ENCODE measurements at regions not wholly inside any gene's neighbourhood (a gene's known extent, or its start where the extent isn't known, plus 50 kb on each side); places are given as distances from the start of the nearest gene placed in this dataset.

- no peak for DNase-seq
- intact Hi-C loops (cut with DNase I) = no loop called here
Observed at GRCh38 chr4:108264693-108265092, 96.0 kb upstream of the LEF1 start.

- no peak for DNase-seq
- intact Hi-C loops (cut with DNase I) = no loop called here
Observed at GRCh38 chr4:108263057-108263456, 94.3 kb upstream of the LEF1 start.

- no peak for DNase-seq
- intact Hi-C loops (cut with DNase I) = no loop called here
Observed at GRCh38 chr4:108261026-108261425, 92.3 kb upstream of the LEF1 start.

GRCh38 chr4:108256538-108256937, 87.8 kb upstream of the LEF1 start:
- no peak for DNase-seq
- intact Hi-C loops (cut with DNase I) = no loop called here

- intact Hi-C loops (cut with DNase I) = no loop called here
Observed at GRCh38 chr4:108255203-108255747, 86.5 kb upstream of the LEF1 start.

GRCh38 chr4:108249397-108249796, 80.7 kb upstream of the LEF1 start:
- DNase-seq = no peak
- intact Hi-C loops (cut with DNase I) = no loop called here

More at GRCh38 chr4:108255203-108255747, 86.5 kb upstream of the LEF1 start:
- no peak for DNase-seq

- no peak for DNase-seq
- intact Hi-C loops (cut with DNase I) = no loop called here
Observed at GRCh38 chr4:108247387-108248049, 78.8 kb upstream of the LEF1 start.

- DNase-seq = no peak
- intact Hi-C loops (cut with DNase I) = no loop called here
Observed at GRCh38 chr4:108244606-108245005, 75.9 kb upstream of the LEF1 start.

- intact Hi-C loops (cut with DNase I) = no loop called here
- no peak for DNase-seq
Observed at GRCh38 chr4:108240366-108240765, 71.6 kb upstream of the LEF1 start.

GRCh38 chr4:108237693-108238092, 69.0 kb upstream of the LEF1 start:
- no peak for DNase-seq
- intact Hi-C loops (cut with DNase I) = no loop called here

GRCh38 chr4:108236264-108236663, 67.5 kb upstream of the LEF1 start:
- intact Hi-C loops (cut with DNase I) = no loop called here
- DNase-seq = no peak

- intact Hi-C loops (cut with DNase I) = no loop called here
Observed at GRCh38 chr4:108227923-108228322, 59.2 kb upstream of the LEF1 start.

GRCh38 chr4:108224611-108225053, 55.9 kb upstream of the LEF1 start:
- intact Hi-C loops (cut with DNase I) = no loop called here
- no peak for DNase-seq

More at GRCh38 chr4:108227923-108228322, 59.2 kb upstream of the LEF1 start:
- no peak for DNase-seq

- DNase-seq = no peak
- intact Hi-C loops (cut with DNase I) = no loop called here
Observed at GRCh38 chr4:108223313-108223712, 54.6 kb upstream of the LEF1 start.

GRCh38 chr4:108219998-108220397, 51.3 kb upstream of the LEF1 start:
- no peak for DNase-seq
- intact Hi-C loops (cut with DNase I) = no loop called here
